Keratinocyte (primary cell): ENCODE measurements at regions not wholly inside any gene's neighbourhood (a gene's known extent, or its start where the extent isn't known, plus 50 kb on each side); places are given as distances from the start of the nearest gene placed in this dataset.

Experiments
- DNase-seq: peaks from one replicate; pipeline ENCODE4 v3.0.0-alpha.2; 2011; ENCODE audit warnings: low read depth, missing footprints, low spot score
- FAIRE-seq: peaks from 2 replicates; lab custom pipeline; 2011; peaks lifted over from hg19 to GRCh38; lab: Jason Lieb, UNC
- H2AFZ ChIP-seq: 2 replicates; pipeline ENCODE4 v1.6.0; 2012; ENCODE audit warnings: low read length, control low read depth, inconsistent platforms; ENCODE audit not compliant: control insufficient read depth
- H3K27ac ChIP-seq: 2 replicates; pipeline ENCODE4 v1.5.1; 2011; ENCODE audit warnings: low read length; ENCODE audit not compliant: control insufficient read depth, insufficient read depth
- H3K27me3 ChIP-seq: 3 replicates; pipeline ENCODE4 v1.6.0; 2011; ENCODE audit warnings: low read length; ENCODE audit not compliant: control insufficient read depth, insufficient read depth; ENCODE audit errors: extremely low read depth
- H3K36me3 ChIP-seq, 2 experiments: 2 replicates in 1 of 2; 3 replicates in 1 of 2; pipeline ENCODE4 v1.5.1; 2011; ENCODE audit warnings: low read length in 2 of 2, mild to moderate bottlenecking in 1 of 2; ENCODE audit not compliant: control insufficient read depth in 2 of 2, insufficient read depth in 2 of 2; ENCODE audit errors: extremely low read depth in 1 of 2
- H3K4me1 ChIP-seq: 3 replicates; pipeline ENCODE4 v1.5.1; 2011; ENCODE audit warnings: low read length; ENCODE audit not compliant: control insufficient read depth, insufficient read depth; ENCODE audit errors: extremely low read depth
- H3K4me2 ChIP-seq: 3 replicates; pipeline ENCODE4 v1.6.0; 2011; ENCODE audit warnings: low read depth, low read length; ENCODE audit not compliant: control insufficient read depth, insufficient read depth; ENCODE audit errors: extremely low read depth
- H3K4me3 ChIP-seq, 3 experiments: fragments of 200-600 bp in 1 of 3; sonication (generic) in 1 of 3; 2 replicates in 2 of 3; 3 replicates in 1 of 3; pipeline ENCODE4 v1.5.1; 2011 to 2016; ENCODE audit warnings: low read length in 3 of 3, mild to moderate bottlenecking in 3 of 3, control low read depth in 2 of 3, inconsistent platforms in 1 of 3, low read depth in 1 of 3, mixed read lengths in 1 of 3, mixed run types in 1 of 3, moderate library complexity in 1 of 3; ENCODE audit not compliant: control insufficient read depth in 2 of 3, insufficient read depth in 2 of 3; ENCODE audit errors: extremely low read depth in 1 of 3
- H3K79me2 ChIP-seq: 2 replicates; pipeline ENCODE4 v1.6.0; 2012; ENCODE audit warnings: low read length; ENCODE audit not compliant: control insufficient read depth, insufficient read depth
- H3K9ac ChIP-seq: 3 replicates; pipeline ENCODE4 v1.6.0; 2011; ENCODE audit warnings: low read length; ENCODE audit not compliant: control insufficient read depth, insufficient read depth; ENCODE audit errors: extremely low read depth
- H3K9me1 ChIP-seq: 3 replicates; pipeline ENCODE4 v1.6.0; 2011; ENCODE audit warnings: low read length; ENCODE audit not compliant: control insufficient read depth, insufficient read depth; ENCODE audit errors: extremely low read depth
- H3K9me3 ChIP-seq: 2 replicates; pipeline ENCODE4 v1.5.1; 2012; ENCODE audit warnings: low read depth, low read length; ENCODE audit not compliant: control insufficient read depth
- H4K20me1 ChIP-seq: 3 replicates; pipeline ENCODE4 v1.6.0; 2011; ENCODE audit warnings: low read length; ENCODE audit not compliant: control insufficient read depth, insufficient read depth; ENCODE audit errors: extremely low read depth
- CTCF ChIP-seq, 3 experiments: IDR thresholded peaks in 1 of 3; conservative IDR thresholded peaks in 1 of 3; optimal IDR thresholded peaks in 1 of 3; 2 replicates in 2 of 3; 3 replicates in 1 of 3; pipeline versions ENCODE3 to v1.5.1; 2011; ENCODE audit warnings: low read length in 3 of 3, mild to moderate bottlenecking in 3 of 3, moderate library complexity in 2 of 3, control low read depth in 1 of 3, inconsistent platforms in 1 of 3; ENCODE audit not compliant: insufficient read depth in 2 of 3; ENCODE audit errors: extremely low read depth in 1 of 3
- EZH2 ChIP-seq: IDR thresholded peaks from one replicate; pipeline ENCODE4 v1.6.1; 2012; ENCODE audit warnings: inconsistent platforms, mild to moderate bottlenecking, low read length, moderate library complexity
- dilution Hi-C: fragments of 300-500 bp; cut with MboI; formaldehyde crosslinking; loops from one replicate; pipeline ENCODE4 v1.7.0; 2020; ENCODE audit warnings: low sequenced_read_pairs; ENCODE audit not compliant: extremely low pct_ligation_motif_present

DNA sequence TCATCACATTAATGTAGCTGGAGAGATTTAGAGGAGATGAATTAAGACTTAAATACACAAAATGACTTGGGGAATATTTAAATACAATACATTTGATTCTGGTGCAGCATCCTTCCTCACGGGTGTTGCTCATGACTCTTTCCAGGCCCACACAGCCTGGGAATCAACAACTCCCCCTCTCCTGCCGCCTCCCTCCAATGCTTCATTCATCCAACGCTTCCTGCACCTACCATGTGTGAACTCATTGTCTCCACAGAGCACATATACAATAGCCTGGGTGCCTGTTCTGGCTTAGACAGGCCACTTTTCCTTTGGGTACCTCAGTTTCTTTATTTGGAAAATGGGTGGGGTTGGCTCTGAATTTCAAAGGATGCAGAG, 476.9 kb upstream of the CADM1 start:
- DNase-seq, result no peak
- no peaks in the 10 kb centered on the region for H3K27me3 ChIP-seq
- H3K36me3 ChIP-seq, result no peaks in the 10 kb centered on the region
- TF ChIP-seq CTCF (optimal IDR thresholded peaks at IDR 0.05 in 1 of 3, IDR thresholded peaks at IDR 0.05 in 1 of 3, conservative IDR thresholded peaks at IDR 0.05 in 1 of 3; ENCODE audit: extremely low read depth in 1 of 3, insufficient read depth in 2 of 3, low read length in 3 of 3) (no peak), EZH2 (no peak)
- no peaks in the 10 kb centered on the region for H3K9me1 ChIP-seq
- no peaks in the 10 kb centered on the region for H3K9me3 ChIP-seq
- H3K4me3 ChIP-seq, result no peak overlapping the region
- no peak overlapping the region for H3K27ac ChIP-seq
- dilution Hi-C loops, result no loop called here
- H3K9ac ChIP-seq, result no peak overlapping the region
- no peaks in the 10 kb centered on the region for H3K4me1 ChIP-seq
- no peak overlapping the region for H3K4me2 ChIP-seq
- no peaks in the 10 kb centered on the region for H4K20me1 ChIP-seq
- H2AFZ ChIP-seq, result no peak overlapping the region
- H3K79me2 ChIP-seq, result no peaks in the 10 kb centered on the region
- no peak for FAIRE-seq

DNA sequence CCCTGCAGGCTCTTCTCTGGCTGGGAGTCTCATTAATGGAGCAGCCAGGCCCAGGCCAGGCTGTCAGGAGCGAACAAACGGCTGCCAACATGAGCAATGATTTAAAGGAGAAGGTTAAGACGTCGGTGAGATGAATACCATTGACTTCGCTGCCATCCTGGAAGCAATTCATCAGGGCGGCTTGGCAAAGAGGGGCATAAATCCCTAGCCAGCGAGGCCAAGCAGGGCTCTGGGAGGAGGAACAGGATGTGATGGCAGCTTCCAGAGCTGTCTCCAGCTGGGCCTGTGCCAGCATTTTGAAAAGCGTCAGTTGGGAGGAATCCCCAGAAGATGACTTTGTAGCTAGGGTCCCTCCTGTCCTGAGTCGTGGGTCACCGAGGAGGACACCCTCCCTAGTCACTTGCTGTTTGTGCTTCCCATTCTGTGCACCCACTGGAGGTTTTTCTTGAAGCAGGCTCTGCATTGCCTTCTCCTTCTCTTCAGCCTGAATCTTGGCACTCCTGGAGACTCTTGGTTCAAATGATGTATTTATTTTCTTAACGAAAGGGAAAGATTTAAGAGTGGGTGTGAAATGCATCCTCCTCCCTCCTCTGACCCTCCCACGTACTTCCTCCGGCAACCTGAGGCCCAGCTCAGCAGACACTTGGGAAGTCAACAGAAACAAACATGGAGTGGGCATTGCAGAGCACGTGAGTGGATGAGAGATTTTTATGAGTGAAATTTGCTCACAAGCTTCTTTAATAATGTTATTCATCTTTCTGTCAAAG, 476.3 kb upstream of the CADM1 start:
- Histone ChIP-seq H3K27ac (no peak overlapping the region), H3K4me1 (no peaks in the 10 kb centered on the region), H3K9me1 (no peaks in the 10 kb centered on the region), H3K9ac (no peak overlapping the region), H3K9me3 (no peaks in the 10 kb centered on the region), H3K79me2 (no peaks in the 10 kb centered on the region), H3K36me3 (no peaks in the 10 kb centered on the region), H2AFZ (no peak overlapping the region), H3K27me3 (peaks cover 3% of the 10 kb centered on the region), H4K20me1 (no peaks in the 10 kb centered on the region), H3K4me3 (no peak overlapping the region), H3K4me2 (no peak overlapping the region)
- FAIRE-seq (no peak), DNase-seq (no peak)
- dilution Hi-C loops, result no loop called here
- no peak for TF ChIP-seq CTCF (optimal IDR thresholded peaks at IDR 0.05 in 1 of 3, IDR thresholded peaks at IDR 0.05 in 1 of 3, conservative IDR thresholded peaks at IDR 0.05 in 1 of 3; ENCODE audit: extremely low read depth in 1 of 3, insufficient read depth in 2 of 3, low read length in 3 of 3)
- no peak for TF ChIP-seq EZH2
